ENCODE measurements at regions not wholly inside any gene's neighbourhood (a gene's known extent, or its start where the extent isn't known, plus 50 kb on each side); places are given as distances from the start of the nearest gene placed in this dataset.

- no peak for TF ChIP-seq CTCF (IDR thresholded peaks at IDR 0.05; ENCODE audit: low read depth, low read length)
- no peak for DNase-seq (ENCODE audit: extremely low read depth, low read depth)
These were observed 79.3 kb upstream of the MMADHC start for GRCh38 chr2:149666809-149667320.

- TF ChIP-seq CTCF (IDR thresholded peaks at IDR 0.05; ENCODE audit: low read depth, low read length), result no peak
- no peak for DNase-seq (ENCODE audit: extremely low read depth, low read depth)
These were observed 77.3 kb upstream of the MMADHC start for GRCh38 chr2:149664896-149665295.

GRCh38 chr2:149662556-149662955 lies 75.0 kb upstream of the MMADHC start:
- DNase-seq (ENCODE audit: extremely low read depth, low read depth), result no peak
- no peak for TF ChIP-seq CTCF (IDR thresholded peaks at IDR 0.05; ENCODE audit: low read depth, low read length)

- peak; percentile 11 for DNase-seq (ENCODE audit: extremely low read depth, low read depth)
- TF ChIP-seq CTCF (IDR thresholded peaks at IDR 0.05; ENCODE audit: low read depth, low read length), result no peak
These were observed 74.3 kb upstream of the MMADHC start for GRCh38 chr2:149661844-149662243.

- no peak for TF ChIP-seq CTCF (IDR thresholded peaks at IDR 0.05; ENCODE audit: low read depth, low read length)
- no peak for DNase-seq (ENCODE audit: extremely low read depth, low read depth)
These were observed 71.0 kb upstream of the MMADHC start for GRCh38 chr2:149658553-149658952.

- no peak for DNase-seq (ENCODE audit: extremely low read depth, low read depth)
- TF ChIP-seq CTCF (IDR thresholded peaks at IDR 0.05; ENCODE audit: low read depth, low read length), result no peak
These were observed 69.9 kb upstream of the MMADHC start for GRCh38 chr2:149657401-149658040.

- TF ChIP-seq CTCF (IDR thresholded peaks at IDR 0.05; ENCODE audit: low read depth, low read length), result no peak
- DNase-seq (ENCODE audit: extremely low read depth, low read depth), result no peak
These were observed 69.4 kb upstream of the MMADHC start for GRCh38 chr2:149656996-149657395.
